Liver (tissue), 8 donors: ENCODE measurements at regions not wholly inside any gene's neighbourhood (a gene's known extent, or its start where the extent isn't known, plus 50 kb on each side); places are given as distances from the start of the nearest gene placed in this dataset.

Experiments
- DNase-seq: peaks from one replicate; pipeline ENCODE4 v3.0.0-alpha.2; 2017; ENCODE audit warnings: low spot score
- H3K27ac ChIP-seq, 2 donors: one replicate each; pipeline ENCODE4 v1.7.0; 2013; ENCODE audit warnings: inconsistent platforms in 2 of 2, low read length in 2 of 2, control low read depth in 1 of 2, low read depth in 1 of 2, mild to moderate bottlenecking in 1 of 2
- H3K27me3 ChIP-seq, 4 donors: one replicate each; pipeline versions ENCODE4 v1.6.1 to v1.7.0; 2013; ENCODE audit warnings: low read length in 3 of 4, inconsistent platforms in 1 of 4, mild to moderate bottlenecking in 1 of 4, moderate library complexity in 1 of 4; ENCODE audit not compliant: control insufficient read depth in 4 of 4, insufficient read depth in 4 of 4
- H3K36me3 ChIP-seq, 4 donors: one replicate each; pipeline versions ENCODE4 v1.6.1 to v1.7.0; 2013; ENCODE audit warnings: low read length in 3 of 4, mild to moderate bottlenecking in 3 of 4, low read depth in 1 of 4, moderate library complexity in 1 of 4; ENCODE audit not compliant: control insufficient read depth in 4 of 4, insufficient read depth in 3 of 4
- H3K4me1 ChIP-seq, 4 donors: one replicate each; pipeline versions ENCODE4 v1.6.1 to v1.7.0; 2013; ENCODE audit warnings: low read length in 3 of 4, mild to moderate bottlenecking in 3 of 4, moderate library complexity in 1 of 4; ENCODE audit not compliant: control insufficient read depth in 4 of 4, insufficient read depth in 4 of 4
- H3K4me3 ChIP-seq, 3 donors: one replicate each; pipeline versions ENCODE4 v1.6.1 to v1.7.0; 2013; ENCODE audit warnings: low read length in 3 of 3, control low read depth in 1 of 3, low read depth in 1 of 3, mild to moderate bottlenecking in 1 of 3
- H3K9ac ChIP-seq, 2 donors: one replicate each; pipeline ENCODE4 v1.7.0; 2013; ENCODE audit warnings: low read length in 2 of 2, mild to moderate bottlenecking in 2 of 2, moderate library complexity in 2 of 2, control low read depth in 1 of 2, low read depth in 1 of 2
- H3K9me3 ChIP-seq, 4 donors: one replicate each; pipeline versions ENCODE4 v1.6.1 to v1.7.0; 2013; ENCODE audit warnings: low read length in 3 of 4; ENCODE audit not compliant: control insufficient read depth in 4 of 4
- ATF3 ChIP-seq: IDR thresholded peaks from 2 replicates; pipeline ENCODE4 v1.6.1; 2016; ENCODE audit warnings: antibody characterized with exemption
- CTCF ChIP-seq: fragments of 150-350 bp; IDR thresholded peaks from 2 replicates; pipeline ENCODE4 v1.5.1; 2017; ENCODE audit warnings: improper control_type of control experiment, low read depth, low read length; ENCODE audit not compliant: missing input control
- EGR1 ChIP-seq, 2 donors: IDR thresholded peaks; 2 replicates each; pipeline ENCODE4 v1.6.1; 2016 to 2018; ENCODE audit warnings: antibody characterized with exemption in 2 of 2, low read depth in 2 of 2
- FOXA1 ChIP-seq: IDR thresholded peaks from 2 replicates; pipeline ENCODE4 v1.6.1; 2016; ENCODE audit warnings: antibody characterized with exemption
- FOXA2 ChIP-seq: IDR thresholded peaks from 2 replicates; pipeline ENCODE4 v1.6.1; 2016; ENCODE audit warnings: antibody characterized with exemption
- GABPA ChIP-seq, 2 donors: IDR thresholded peaks in 1 of 2; conservative IDR thresholded peaks in 1 of 2; 2 replicates each; pipeline ENCODE4 v1.6.1; 2016; ENCODE audit warnings: antibody characterized with exemption in 2 of 2, mild to moderate bottlenecking in 1 of 2, moderate library complexity in 1 of 2
- HNF4A ChIP-seq, 2 donors: conservative IDR thresholded peaks; 2 replicates each; pipeline ENCODE4 v1.6.1; 2016; ENCODE audit warnings: antibody characterized with exemption in 2 of 2, mild to moderate bottlenecking in 2 of 2
- HNF4G ChIP-seq: IDR thresholded peaks from 2 replicates; pipeline ENCODE4 v1.6.1; 2016; ENCODE audit warnings: antibody characterized with exemption
- JUND ChIP-seq, 2 donors: IDR thresholded peaks; 2 replicates each; pipeline ENCODE4 v1.6.1; 2016; ENCODE audit warnings: antibody characterized with exemption in 2 of 2
- MAX ChIP-seq: IDR thresholded peaks from 2 replicates; pipeline ENCODE4 v1.6.1; 2016; ENCODE audit warnings: antibody characterized with exemption
- NR2F2 ChIP-seq: IDR thresholded peaks from 2 replicates; pipeline ENCODE4 v1.6.1; 2016; ENCODE audit warnings: antibody characterized with exemption
- RAD21 ChIP-seq, 2 donors: IDR thresholded peaks; 2 replicates each; pipeline ENCODE4 v1.6.1; 2016; ENCODE audit warnings: antibody characterized with exemption in 2 of 2, mild to moderate bottlenecking in 2 of 2
- REST ChIP-seq: IDR thresholded peaks from 2 replicates; pipeline ENCODE4 v1.6.1; 2016; ENCODE audit warnings: antibody characterized with exemption, mild to moderate bottlenecking
- RXRA ChIP-seq, 2 donors: IDR thresholded peaks; 2 replicates each; pipeline ENCODE4 v1.6.1; 2017 to 2018; ENCODE audit warnings: antibody characterized with exemption in 2 of 2, mild to moderate bottlenecking in 1 of 2
- SP1 ChIP-seq: IDR thresholded peaks from 2 replicates; pipeline ENCODE4 v1.6.1; 2018; ENCODE audit warnings: antibody characterized with exemption, mild to moderate bottlenecking
- TAF1 ChIP-seq: conservative IDR thresholded peaks from 2 replicates; pipeline ENCODE4 v1.6.1; 2016; ENCODE audit warnings: antibody characterized with exemption, mild to moderate bottlenecking
- YY1 ChIP-seq: IDR thresholded peaks from 2 replicates; pipeline ENCODE4 v1.6.1; 2016; ENCODE audit warnings: antibody characterized with exemption, mild to moderate bottlenecking
- ZBTB33 ChIP-seq: IDR thresholded peaks from 2 replicates; pipeline ENCODE4 v1.6.1; 2016; ENCODE audit warnings: antibody characterized with exemption
- WGBS: extraction: QIAGEN DNeasy Blood & Tissue Kit; methylation state at CpG from one replicate; pipeline ENCODE4 v1.1.7; 2013; 5-methylcytosine and 5-hydroxymethylcytosine counted together
- donor health status: healthy.
- donor health status: healthy.
- donor health status: healthy.
- donor health status: healthy.
- donor health status: healthy.

- Histone ChIP-seq H3K27me3 (peaks cover 0 to 2% (median 0%) of the 10 kb centered on the region in 4 donors), H3K9me3 (peaks cover 0 to 16% (median 5%) of the 10 kb centered on the region in 4 donors), H3K4me3 (no peak overlapping the region), H3K27ac (no peak overlapping the region), H3K4me1 (no peaks in the 10 kb centered on the region), H3K9ac (no peak overlapping the region), H3K36me3 (no peaks in the 10 kb centered on the region)
- TF ChIP-seq NR2F2 (no peak), FOXA2 (no peak), YY1 (no peak), TAF1 (no peak), HNF4G (no peak), FOXA1 (no peak), RAD21 (IDR thresholded peaks at IDR 0.05) (no peak), MAX (no peak), EGR1 (IDR thresholded peaks at IDR 0.05; ENCODE audit: low read depth in 2 of 2) (no peak), HNF4A (conservative IDR thresholded peaks at IDR 0.05) (no peak), CTCF (no peak), ZBTB33 (no peak), RXRA (IDR thresholded peaks at IDR 0.05) (no peak), REST (no peak), SP1 (no peak), GABPA (IDR thresholded peaks at IDR 0.05 in 1 of 2, conservative IDR thresholded peaks at IDR 0.05 in 1 of 2) (no peak), JUND (IDR thresholded peaks at IDR 0.05) (no peak), ATF3 (no peak)
- no peak for DNase-seq
- WGBS: 87% methylated on average over 1 of the region's 1 CpG
These were observed 268.1 kb upstream of the SDK2 start for GRCh38 chr17:73912373-73912746.
